Heart left ventricle (tissue), 13 donors: ENCODE measurements at regions not wholly inside any gene's neighbourhood (a gene's known extent, or its start where the extent isn't known, plus 50 kb on each side); places are given as distances from the start of the nearest gene placed in this dataset.
"Not testable (repeated sequence)": the region's sequence is repeated elsewhere in the genome, so short reads cannot be mapped to it uniquely, and the experiment has no call there.

ENCODE experiments used
- CTCF ChIP-seq, 12 donors: fragments of 200-600 bp; sonication (generic) in 4 of 12; IDR thresholded peaks; one replicate each; pipeline versions ENCODE4 v1.5.0 to v1.8.0; 2018 to 2022; ENCODE audit warnings: antibody characterized with exemption in 12 of 12, mild to moderate bottlenecking in 5 of 12
- POLR2A ChIP-seq, 2 donors: fragments of 450-650 bp; IDR thresholded peaks; one replicate each; pipeline ENCODE4 v1.6.1; 2017; ENCODE audit warnings: antibody characterized with exemption in 2 of 2, mild to moderate bottlenecking in 2 of 2, moderate library complexity in 2 of 2
- donor health status: ischemic (EF 13 %, LVEDD 7.1; RV severe dilation, severe dysfunction).
- donor health status: DM: no; HTN: yes; CAD: no.
- donor health status: DM: no; HTN: no; CAD: no.
- donor health status: ischemic (EF 25% LVEDD 6.9; RV normal size, moderate dysfunction).
- donor health status: ischemic (EF 25% LVEDD 5.7; RV mildly dilated, moderate dysfunction).
- donor health status: ischemic (EF 35%, LVEDD 5.7; RV mildly dilated, moderate dysfunction).
- donor health status: nonischemic (EF 11% LVEDD 7.7; RV severe dilation, severe dysfunction).
- donor health status: DM: yes; HTN: yes; CAD: no.
- donor health status: PGD.
- donor health status: ischemic (EF 29% LVEDD 5.4; RV normal size, mild dysfunction).
- donor health status: nonischemic (EF 23%, LVEDD 6.1; RV moderate dilation, normal function).

DNA sequence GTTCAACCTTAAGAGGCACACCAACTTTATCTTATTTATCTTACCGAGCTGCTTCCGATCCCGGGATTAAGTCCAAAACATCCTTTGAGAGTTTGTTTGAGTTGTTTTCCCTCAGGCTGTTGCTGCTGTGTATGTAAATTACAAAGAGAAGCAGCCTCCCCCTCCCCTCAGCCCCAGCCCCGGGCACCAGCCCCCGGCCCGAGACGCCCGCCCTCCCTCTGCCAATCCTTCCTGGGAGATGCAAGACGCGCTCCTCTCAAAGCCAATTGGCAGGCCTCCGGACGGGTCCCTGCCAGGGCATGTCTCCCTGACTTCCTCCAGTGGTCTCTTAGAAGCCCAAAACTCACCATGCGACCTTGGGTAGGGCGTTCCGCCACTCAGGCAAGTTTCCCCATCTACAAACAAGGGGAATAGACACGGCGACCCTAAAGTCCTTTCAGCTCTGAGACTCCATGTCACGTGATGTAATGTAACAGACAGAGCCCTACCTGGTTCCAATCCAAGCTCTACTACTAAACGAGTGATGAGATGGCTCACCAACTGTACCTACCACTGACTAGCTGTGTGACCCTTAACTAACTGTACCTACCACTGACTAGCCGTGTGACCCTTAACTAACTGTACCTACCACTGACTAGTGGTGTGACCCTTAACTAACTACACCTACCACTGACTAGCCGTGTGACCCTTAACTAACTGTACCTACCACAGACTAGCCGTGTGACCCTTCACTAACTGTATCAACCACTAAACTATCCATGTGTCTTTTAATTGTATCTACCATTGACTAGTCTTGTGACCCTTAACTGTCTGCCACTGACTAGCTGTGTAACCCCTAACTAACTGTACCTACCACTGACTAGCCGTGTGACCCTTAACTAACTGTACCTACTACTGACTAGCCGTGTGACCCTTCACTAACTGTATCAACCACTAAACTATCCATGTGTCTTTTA lies 114.2 kb downstream of the NPIPA8 start:
- not testable (repeated sequence) for TF ChIP-seq CTCF, POLR2A (IDR thresholded peaks at IDR 0.05)
